ENCODE measurements at regions not wholly inside any gene's neighbourhood (a gene's known extent, or its start where the extent isn't known, plus 50 kb on each side); places are given as distances from the start of the nearest gene placed in this dataset.

DNA sequence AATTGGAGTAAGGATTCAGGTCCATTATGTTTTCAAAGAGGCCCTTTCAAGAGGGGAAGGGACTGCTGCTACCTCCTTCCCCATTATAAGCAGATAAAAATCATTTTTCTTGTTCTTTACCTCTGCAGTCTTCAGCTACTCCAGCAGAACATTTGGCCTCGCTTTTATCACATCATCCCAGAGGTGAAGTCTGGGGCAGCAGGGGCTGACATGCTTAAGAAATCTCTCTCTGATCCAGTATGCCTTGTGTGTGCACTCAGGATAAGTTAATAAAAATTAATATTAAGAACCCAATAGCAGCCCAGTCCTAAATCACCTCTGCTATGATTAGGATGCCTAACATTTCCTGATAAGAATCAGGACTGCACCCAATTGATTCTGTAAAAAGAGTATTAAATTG is 306.9 kb upstream of the NREP start:
- no peak for DNase-seq (ENCODE audit: extremely low spot score)
- Histone ChIP-seq H3K4me1 (no peaks in the 10 kb centered on the region), H3K27me3 (no peaks in the 10 kb centered on the region), H3K4me3 (no peak overlapping the region), H3K9me3 (no peaks in the 10 kb centered on the region), H3K27ac (replicated peaks in 1 of 4) (no peak overlapping the region), H3K36me3 (no peaks in the 10 kb centered on the region)
- WGBS, result 80% methylated on average over 1 of the region's 1 CpG
- intact Hi-C loops (cut with DNase I), result no loop called here
- TF ChIP-seq POLR2AphosphoS5 (IDR thresholded peaks at IDR 0.05) (no peak), EP300 (IDR thresholded peaks at IDR 0.05) (no peak), CTCF (IDR thresholded peaks at IDR 0.05) (no peak), POLR2A (IDR thresholded peaks at IDR 0.05; ENCODE audit: low read depth) (no peak)

GRCh38 chr5:112063191-112063590 is 306.2 kb upstream of the NREP start:
- H3K4me3 ChIP-seq, result no peak overlapping the region
- TF ChIP-seq EP300 (IDR thresholded peaks at IDR 0.05) (no peak), POLR2A (IDR thresholded peaks at IDR 0.05; ENCODE audit: low read depth) (no peak), POLR2AphosphoS5 (IDR thresholded peaks at IDR 0.05) (no peak), CTCF (IDR thresholded peaks at IDR 0.05) (no peak)
- H3K27me3 ChIP-seq, result no peaks in the 10 kb centered on the region
- intact Hi-C loops (cut with DNase I), result no loop called here
- 89% methylated on average over 2 of the region's 2 CpGs for WGBS
- H3K27ac ChIP-seq (replicated peaks in 1 of 4), result no peak overlapping the region
- no peaks in the 10 kb centered on the region for H3K9me3 ChIP-seq
- DNase-seq (ENCODE audit: extremely low spot score), result no peak
- no peaks in the 10 kb centered on the region for H3K36me3 ChIP-seq
- H3K4me1 ChIP-seq, result no peaks in the 10 kb centered on the region

DNA sequence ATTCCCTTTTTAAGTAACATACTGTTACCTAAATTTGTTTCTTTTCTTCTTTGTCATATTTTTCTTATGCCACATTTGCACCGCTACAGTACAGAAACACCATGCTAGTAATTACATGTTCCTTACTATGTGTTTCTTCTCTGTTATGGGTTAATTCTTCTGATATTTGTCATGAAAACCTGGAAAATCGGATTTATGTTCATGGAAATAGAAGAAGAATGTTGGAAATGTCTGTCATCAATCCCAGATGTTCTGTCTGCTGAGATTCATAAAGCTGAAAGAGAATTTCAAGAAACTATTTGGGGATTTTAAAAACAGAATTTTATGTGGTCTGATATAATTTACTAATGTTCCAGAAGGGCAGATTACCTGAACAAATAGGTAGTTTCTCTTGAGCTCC is 305.2 kb upstream of the NREP start:
- DNase-seq (ENCODE audit: extremely low spot score), result no peak
- intact Hi-C loops (cut with DNase I), result no loop called here
- 65% methylated on average over 2 of the region's 2 CpGs for WGBS
- Histone ChIP-seq H3K9me3 (no peaks in the 10 kb centered on the region), H3K27ac (replicated peaks in 1 of 4) (no peak overlapping the region), H3K27me3 (no peaks in the 10 kb centered on the region), H3K36me3 (no peaks in the 10 kb centered on the region), H3K4me3 (no peak overlapping the region), H3K4me1 (no peaks in the 10 kb centered on the region)
- TF ChIP-seq EP300 (IDR thresholded peaks at IDR 0.05), result no peak
- no peak for TF ChIP-seq POLR2A (IDR thresholded peaks at IDR 0.05; ENCODE audit: low read depth)
- TF ChIP-seq CTCF (IDR thresholded peaks at IDR 0.05), result no peak
- TF ChIP-seq POLR2AphosphoS5 (IDR thresholded peaks at IDR 0.05), result no peak

DNA sequence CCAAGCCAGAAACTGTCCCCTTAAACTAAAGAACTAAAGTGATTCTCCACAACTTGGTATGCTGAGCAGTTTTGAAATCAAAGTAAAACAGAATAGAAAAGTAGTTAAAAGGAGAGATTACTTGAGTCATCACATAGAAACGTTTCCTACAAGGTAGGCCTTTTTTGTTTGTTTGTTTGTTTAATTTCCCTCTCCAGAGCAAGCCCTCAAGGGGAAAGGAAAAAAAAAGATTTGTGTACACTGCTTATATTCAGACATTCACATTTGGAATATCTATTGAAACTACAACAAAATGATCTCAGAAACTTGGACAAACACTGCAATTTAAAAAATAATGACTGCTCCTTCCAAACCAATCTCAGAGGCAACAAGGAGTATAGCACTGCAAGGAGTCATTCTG is 304.7 kb upstream of the NREP start:
- Histone ChIP-seq H3K4me1 (no peaks in the 10 kb centered on the region), H3K27me3 (no peaks in the 10 kb centered on the region), H3K36me3 (no peaks in the 10 kb centered on the region), H3K27ac (replicated peaks in 1 of 4) (no peak overlapping the region), H3K4me3 (no peak overlapping the region), H3K9me3 (no peaks in the 10 kb centered on the region)
- intact Hi-C loops (cut with DNase I), result no loop called here
- WGBS, result 57% methylated on average over 1 of the region's 1 CpG
- DNase-seq (ENCODE audit: extremely low spot score), result no peak
- no peak for TF ChIP-seq POLR2A (IDR thresholded peaks at IDR 0.05; ENCODE audit: low read depth)
- no peak for TF ChIP-seq CTCF (IDR thresholded peaks at IDR 0.05)
- TF ChIP-seq POLR2AphosphoS5 (IDR thresholded peaks at IDR 0.05), result no peak
- TF ChIP-seq EP300 (IDR thresholded peaks at IDR 0.05), result no peak

DNA sequence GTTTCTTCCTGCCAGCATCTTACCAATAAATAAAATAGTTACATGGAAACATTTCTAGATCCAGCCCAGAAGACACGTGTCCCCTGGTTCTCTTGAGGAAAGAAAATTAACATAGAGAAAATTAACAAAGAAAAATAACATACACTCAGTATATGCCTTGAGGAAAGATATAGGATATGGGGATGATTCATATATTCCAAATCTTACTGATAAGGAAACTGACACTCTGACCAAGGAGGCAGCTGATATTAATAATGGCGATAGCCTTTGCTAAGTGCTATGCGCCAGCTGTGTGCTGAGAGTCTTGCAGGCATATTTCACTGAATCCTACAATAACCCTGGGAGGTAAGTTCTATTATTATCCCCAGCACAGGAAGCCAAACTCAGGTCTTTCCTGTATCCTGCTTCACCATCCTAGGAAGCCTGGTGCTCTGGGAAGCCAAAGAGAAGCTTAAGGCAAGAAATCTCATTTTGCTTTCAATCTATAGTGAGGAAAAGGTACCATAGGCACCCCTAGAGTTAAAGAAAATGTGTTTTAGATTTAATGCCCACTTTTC is 302.7 kb upstream of the NREP start:
- intact Hi-C loops (cut with DNase I), result no loop called here
- H3K36me3 ChIP-seq, result no peaks in the 10 kb centered on the region
- no peak overlapping the region for H3K4me3 ChIP-seq
- no peaks in the 10 kb centered on the region for H3K4me1 ChIP-seq
- peaks cover 0 to 3% (median 0%) of the 10 kb centered on the region in 4 donors for H3K9me3 ChIP-seq
- TF ChIP-seq POLR2AphosphoS5 (IDR thresholded peaks at IDR 0.05) (no peak), POLR2A (IDR thresholded peaks at IDR 0.05; ENCODE audit: low read depth) (no peak), EP300 (IDR thresholded peaks at IDR 0.05) (no peak), CTCF (IDR thresholded peaks at IDR 0.05) (no peak)
- H3K27ac ChIP-seq (replicated peaks in 1 of 4), result no peak overlapping the region
- 81% methylated on average over 3 of the region's 3 CpGs for WGBS
- H3K27me3 ChIP-seq, result no peaks in the 10 kb centered on the region
- DNase-seq (ENCODE audit: extremely low spot score), result no peak
